K562 (cell line): ENCODE measurements at regions not wholly inside any gene's neighbourhood (a gene's known extent, or its start where the extent isn't known, plus 50 kb on each side); places are given as distances from the start of the nearest gene placed in this dataset.

Source experiments
- ATAC-seq: fragments of 200-7000 bp; cut with Tn5 transposase; 3 replicates; pipeline ENCODE4 v1.9.1; 2020; ENCODE audit warnings: moderate library complexity
- BruUV-seq: library from RNA; stranded (reverse); fragments of 400-500 nt; replicated peaks from 2 replicates; lab custom pipeline; 2021; lab: Mats Ljungman, UMichigan
- CTCF ChIA-PET: fragments of 300-600 bp; formaldehyde crosslinking; extraction: SDS; loops from one replicate; lab custom pipeline; 2021; ENCODE audit warnings: low intra/inter-chr PET ratio; lab: Yijun Ruan, JAX
- POLR2A ChIA-PET: fragments of 300-600, 350-650 bp; sonication (Branson Sonifier 250); formaldehyde crosslinking; extraction: SDS; loops from one replicate; lab custom pipeline; 2021; ENCODE audit warnings: antibody characterized with exemption, inconsistent platforms; lab: Yijun Ruan, JAX
- DNase-seq, 4 experiments: peaks; one replicate each; pipeline versions ENCODE4 v3.0.0 to v3.0.0-alpha.2; 2011 to 2018; ENCODE audit warnings: low spot score in 3 of 4, mixed read lengths in 3 of 4; ENCODE audit errors: extremely low read depth in 1 of 4
- FAIRE-seq: peaks from 2 replicates; lab custom pipeline; 2011; peaks lifted over from hg19 to GRCh38; lab: Jason Lieb, UNC
- H2AFZ ChIP-seq: 2 replicates; pipeline ENCODE4 v1.6.0; 2011; ENCODE audit warnings: low read depth, low read length, control low read depth, inconsistent platforms
- H3K27ac ChIP-seq: fragments of 200-600 bp; 3 replicates; pipeline ENCODE4 v1.8.0; 2011; ENCODE audit warnings: low read depth, mild to moderate bottlenecking, control low read depth, inconsistent platforms, low read length, moderate library complexity, mixed read lengths; ENCODE audit errors: extremely low read depth
- H3K27me3 ChIP-seq, 2 experiments: fragments of 300-600 bp in 1 of 2; 2 replicates in 1 of 2; 3 replicates in 1 of 2; pipeline versions ENCODE4 v1.6.0 to v1.8.0; 2011; ENCODE audit warnings: inconsistent platforms in 2 of 2, low read length in 2 of 2, mild to moderate bottlenecking in 1 of 2, mixed read lengths in 1 of 2, moderate library complexity in 1 of 2; ENCODE audit not compliant: control insufficient read depth in 2 of 2, insufficient read depth in 2 of 2
- H3K36me3 ChIP-seq: fragments of 300-600 bp; 3 replicates; pipeline ENCODE4 v1.8.0; 2011; ENCODE audit warnings: mild to moderate bottlenecking, low read length, inconsistent platforms; ENCODE audit not compliant: control insufficient read depth, insufficient read depth
- H3K4me1 ChIP-seq, 2 experiments: fragments of 200-600 bp in 1 of 2; replicated peaks in 1 of 2; 2 replicates in 1 of 2; 3 replicates in 1 of 2; pipeline versions ENCODE4 v1.5.1 to v1.8.0; 2011; ENCODE audit warnings: inconsistent platforms in 2 of 2, low read length in 2 of 2, mild to moderate bottlenecking in 1 of 2, mixed read lengths in 1 of 2, moderate library complexity in 1 of 2; ENCODE audit not compliant: control insufficient read depth in 2 of 2, insufficient read depth in 2 of 2
- H3K4me2 ChIP-seq: 2 replicates; pipeline ENCODE4 v1.6.1; 2011; ENCODE audit warnings: low read length, control low read depth, inconsistent platforms, mixed read lengths; ENCODE audit not compliant: insufficient read depth
- H3K4me3 ChIP-seq: fragments of 200-600 bp; sonication (generic), shearing (Covaris generic); 2 replicates; pipeline ENCODE4 v1.5.1; 2016; ENCODE audit warnings: control low read depth, inconsistent platforms
- H3K79me2 ChIP-seq: fragments of 200-600 bp; 3 replicates; pipeline ENCODE4 v1.8.0; 2011; ENCODE audit warnings: low read length, inconsistent platforms; ENCODE audit not compliant: control insufficient read depth, insufficient read depth
- H3K9ac ChIP-seq, 2 experiments: 2 replicates each; pipeline versions ENCODE4 v1.6.0 to v1.6.1; 2011; ENCODE audit warnings: low read depth in 2 of 2, low read length in 2 of 2, control low read depth in 1 of 2, inconsistent platforms in 1 of 2, mild to moderate bottlenecking in 1 of 2, mixed read lengths in 1 of 2; ENCODE audit not compliant: insufficient read depth in 1 of 2
- H3K9me1 ChIP-seq: one replicate; pipeline ENCODE4 v1.6.0; 2011; ENCODE audit warnings: inconsistent platforms, mild to moderate bottlenecking, low read length, moderate library complexity; ENCODE audit not compliant: control insufficient read depth, insufficient read depth
- H3K9me3 ChIP-seq: replicated peaks from 2 replicates; pipeline ENCODE4 v1.5.1; 2011; ENCODE audit warnings: low read depth, low read length, inconsistent platforms; ENCODE audit not compliant: control insufficient read depth, insufficient read depth
- H4K20me1 ChIP-seq: replicated peaks from 2 replicates; pipeline ENCODE4 v1.6.1; 2011; ENCODE audit warnings: low read length, inconsistent platforms, mixed read lengths; ENCODE audit not compliant: control insufficient read depth, insufficient read depth
- CHD4 ChIP-seq: fragments of 200-600 bp; sonication (generic); IDR thresholded peaks from 3 replicates; pipeline ENCODE4 v1.6.1; 2012; ENCODE audit warnings: low read depth, mild to moderate bottlenecking, mixed read lengths, low read length, inconsistent platforms; ENCODE audit not compliant: insufficient read depth, insufficient replicate concordance, poor library complexity, severe bottlenecking
- FOXA1 ChIP-seq: fragments of 450-650 bp; IDR thresholded peaks from 2 replicates; pipeline ENCODE4 v1.6.1; 2016; ENCODE audit warnings: mild to moderate bottlenecking, borderline replicate concordance
- MCM3 ChIP-seq: fragments of 450-650 bp; IDR thresholded peaks from 2 replicates; pipeline ENCODE4 v1.6.1; 2016
- RBM22 ChIP-seq: fragments of 200-400 bp; formaldehyde crosslinking; IDR thresholded peaks from 2 replicates; pipeline ENCODE4 v1.6.1; 2018; ENCODE audit warnings: low read length, low read depth; ENCODE audit not compliant: poor library complexity, severe bottlenecking
- ZNF311 ChIP-seq: fragments of 250-450 bp; sonication (Bioruptor Pico); IDR thresholded peaks from 2 replicates; pipeline ENCODE4 v1.4.0; 2020; ENCODE audit warnings: mild to moderate bottlenecking, moderate library complexity
- ZNF778 ChIP-seq: fragments of 450-650 bp; formaldehyde crosslinking; IDR thresholded peaks from 2 replicates; pipeline ENCODE4 v1.4.0; 2020; ENCODE audit warnings: mild to moderate bottlenecking, moderate library complexity
- WGBS: fragments of 100-300 bp; shearing (Covaris generic); methylation state at CpG from one replicate; pipeline ENCODE4 v1.1.6; 2016; ENCODE audit warnings: low coverage, mixed read lengths; ENCODE audit not compliant: insufficient coverage; ENCODE audit errors: missing lambda C conversion rate; 5-methylcytosine and 5-hydroxymethylcytosine counted together
- in situ Hi-C: fragments of 300-500 bp; cut with MboI; formaldehyde crosslinking; loops from 4 replicates; pipeline ENCODE4 v1.15.0; 2018; ENCODE audit warnings: inconsistent platforms, mixed read lengths
- intact Hi-C: fragments of 100-400 bp; cut with micrococcal nuclease; formaldehyde crosslinking; loops from 2 replicates; pipeline ENCODE4 v1.14.2; 2022
- TF ChIP-seq, protein P1 (sequence below): fragments of 450-650 bp; IDR thresholded peaks from 2 replicates; pipeline ENCODE4 v1.6.1; 2016; ENCODE audit warnings: mild to moderate bottlenecking, moderate library complexity
- TF ChIP-seq, protein P2 (sequence below): sonication (generic); formaldehyde crosslinking; IDR thresholded peaks from 2 replicates; pipeline ENCODE4 v1.8.0; 2023; ENCODE audit warnings: mild to moderate bottlenecking, missing genetic modification reagents
- TF ChIP-seq, protein P3 (sequence below): fragments of 450-650 bp; formaldehyde crosslinking; IDR thresholded peaks from 2 replicates; pipeline ENCODE4 v1.4.0; 2020; ENCODE audit warnings: mild to moderate bottlenecking

DNA sequence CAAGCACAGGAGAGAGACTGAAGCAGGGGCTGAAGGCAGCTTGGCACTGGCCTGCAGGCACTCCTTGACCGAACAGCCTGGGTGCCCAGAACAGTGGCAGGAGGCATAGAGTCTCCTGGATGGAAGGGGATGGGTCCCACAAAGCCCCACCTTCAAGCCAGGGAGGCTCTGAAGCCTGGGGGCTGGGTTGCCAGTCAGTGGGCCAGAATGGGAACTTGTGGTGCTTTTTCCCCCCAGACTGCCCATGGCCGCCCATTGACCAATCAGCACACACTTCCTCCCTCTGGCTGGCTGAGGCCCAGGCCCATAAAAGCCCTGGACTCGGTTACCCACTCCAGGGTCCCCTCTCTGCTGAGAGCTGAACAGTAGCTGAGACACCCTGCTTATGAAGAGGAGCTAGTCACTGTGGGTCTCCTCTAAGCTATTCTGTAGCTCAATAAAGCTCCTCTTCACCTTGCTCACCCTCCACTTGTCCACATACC is 109.6 kb downstream of the ELAPOR2 start:
- intact Hi-C loops (no loop called here), in situ Hi-C loops (no loop called here)
- H3K36me3 ChIP-seq: no peaks in the 10 kb centered on the region
- WGBS: 82% methylated on average over 3 of the region's 3 CpGs
- H2AFZ ChIP-seq: no peak overlapping the region
- no TSS peak for BruUV-seq
- FAIRE-seq (no peak), ATAC-seq (peak; percentile 52), DNase-seq (no peak)
- H4K20me1 ChIP-seq: no peaks in the 10 kb centered on the region; the same call in 1 of the 2 replicates
- no peak overlapping the region for H3K27ac ChIP-seq
- no peak overlapping the region for H3K4me3 ChIP-seq
- no peaks in the 10 kb centered on the region for H3K27me3 ChIP-seq
- peak overlapping the region in 1 of 2 experiments; percentile 65; a peak in 1 of 4 replicates for H3K9ac ChIP-seq
- H3K79me2 ChIP-seq: peaks cover 2% of the 10 kb centered on the region; the same call in 1 of the 3 replicates
- CTCF ChIA-PET: no interaction called here
- H3K4me2 ChIP-seq: no peak overlapping the region
- POLR2A ChIA-PET: interaction anchor here (0.6 to 1.0 kb wide), 5 partner anchors 8 to 195 kb away, joined by 3 to 4 read pairs (median 3); no protein-coding TSS in a partner anchor
- H3K9me1 ChIP-seq: no peaks in the 10 kb centered on the region
- peaks cover 0 to 12% of the 10 kb centered on the region in 2 experiments; a peak in 2 of 5 replicates for H3K4me1 ChIP-seq
- H3K9me3 ChIP-seq: no peaks in the 10 kb centered on the region
- no peak for TF ChIP-seq ZNF311 (CRISPR knock-in tag)
- no peak for TF ChIP-seq CHD4
- TF ChIP-seq, protein P1, sequence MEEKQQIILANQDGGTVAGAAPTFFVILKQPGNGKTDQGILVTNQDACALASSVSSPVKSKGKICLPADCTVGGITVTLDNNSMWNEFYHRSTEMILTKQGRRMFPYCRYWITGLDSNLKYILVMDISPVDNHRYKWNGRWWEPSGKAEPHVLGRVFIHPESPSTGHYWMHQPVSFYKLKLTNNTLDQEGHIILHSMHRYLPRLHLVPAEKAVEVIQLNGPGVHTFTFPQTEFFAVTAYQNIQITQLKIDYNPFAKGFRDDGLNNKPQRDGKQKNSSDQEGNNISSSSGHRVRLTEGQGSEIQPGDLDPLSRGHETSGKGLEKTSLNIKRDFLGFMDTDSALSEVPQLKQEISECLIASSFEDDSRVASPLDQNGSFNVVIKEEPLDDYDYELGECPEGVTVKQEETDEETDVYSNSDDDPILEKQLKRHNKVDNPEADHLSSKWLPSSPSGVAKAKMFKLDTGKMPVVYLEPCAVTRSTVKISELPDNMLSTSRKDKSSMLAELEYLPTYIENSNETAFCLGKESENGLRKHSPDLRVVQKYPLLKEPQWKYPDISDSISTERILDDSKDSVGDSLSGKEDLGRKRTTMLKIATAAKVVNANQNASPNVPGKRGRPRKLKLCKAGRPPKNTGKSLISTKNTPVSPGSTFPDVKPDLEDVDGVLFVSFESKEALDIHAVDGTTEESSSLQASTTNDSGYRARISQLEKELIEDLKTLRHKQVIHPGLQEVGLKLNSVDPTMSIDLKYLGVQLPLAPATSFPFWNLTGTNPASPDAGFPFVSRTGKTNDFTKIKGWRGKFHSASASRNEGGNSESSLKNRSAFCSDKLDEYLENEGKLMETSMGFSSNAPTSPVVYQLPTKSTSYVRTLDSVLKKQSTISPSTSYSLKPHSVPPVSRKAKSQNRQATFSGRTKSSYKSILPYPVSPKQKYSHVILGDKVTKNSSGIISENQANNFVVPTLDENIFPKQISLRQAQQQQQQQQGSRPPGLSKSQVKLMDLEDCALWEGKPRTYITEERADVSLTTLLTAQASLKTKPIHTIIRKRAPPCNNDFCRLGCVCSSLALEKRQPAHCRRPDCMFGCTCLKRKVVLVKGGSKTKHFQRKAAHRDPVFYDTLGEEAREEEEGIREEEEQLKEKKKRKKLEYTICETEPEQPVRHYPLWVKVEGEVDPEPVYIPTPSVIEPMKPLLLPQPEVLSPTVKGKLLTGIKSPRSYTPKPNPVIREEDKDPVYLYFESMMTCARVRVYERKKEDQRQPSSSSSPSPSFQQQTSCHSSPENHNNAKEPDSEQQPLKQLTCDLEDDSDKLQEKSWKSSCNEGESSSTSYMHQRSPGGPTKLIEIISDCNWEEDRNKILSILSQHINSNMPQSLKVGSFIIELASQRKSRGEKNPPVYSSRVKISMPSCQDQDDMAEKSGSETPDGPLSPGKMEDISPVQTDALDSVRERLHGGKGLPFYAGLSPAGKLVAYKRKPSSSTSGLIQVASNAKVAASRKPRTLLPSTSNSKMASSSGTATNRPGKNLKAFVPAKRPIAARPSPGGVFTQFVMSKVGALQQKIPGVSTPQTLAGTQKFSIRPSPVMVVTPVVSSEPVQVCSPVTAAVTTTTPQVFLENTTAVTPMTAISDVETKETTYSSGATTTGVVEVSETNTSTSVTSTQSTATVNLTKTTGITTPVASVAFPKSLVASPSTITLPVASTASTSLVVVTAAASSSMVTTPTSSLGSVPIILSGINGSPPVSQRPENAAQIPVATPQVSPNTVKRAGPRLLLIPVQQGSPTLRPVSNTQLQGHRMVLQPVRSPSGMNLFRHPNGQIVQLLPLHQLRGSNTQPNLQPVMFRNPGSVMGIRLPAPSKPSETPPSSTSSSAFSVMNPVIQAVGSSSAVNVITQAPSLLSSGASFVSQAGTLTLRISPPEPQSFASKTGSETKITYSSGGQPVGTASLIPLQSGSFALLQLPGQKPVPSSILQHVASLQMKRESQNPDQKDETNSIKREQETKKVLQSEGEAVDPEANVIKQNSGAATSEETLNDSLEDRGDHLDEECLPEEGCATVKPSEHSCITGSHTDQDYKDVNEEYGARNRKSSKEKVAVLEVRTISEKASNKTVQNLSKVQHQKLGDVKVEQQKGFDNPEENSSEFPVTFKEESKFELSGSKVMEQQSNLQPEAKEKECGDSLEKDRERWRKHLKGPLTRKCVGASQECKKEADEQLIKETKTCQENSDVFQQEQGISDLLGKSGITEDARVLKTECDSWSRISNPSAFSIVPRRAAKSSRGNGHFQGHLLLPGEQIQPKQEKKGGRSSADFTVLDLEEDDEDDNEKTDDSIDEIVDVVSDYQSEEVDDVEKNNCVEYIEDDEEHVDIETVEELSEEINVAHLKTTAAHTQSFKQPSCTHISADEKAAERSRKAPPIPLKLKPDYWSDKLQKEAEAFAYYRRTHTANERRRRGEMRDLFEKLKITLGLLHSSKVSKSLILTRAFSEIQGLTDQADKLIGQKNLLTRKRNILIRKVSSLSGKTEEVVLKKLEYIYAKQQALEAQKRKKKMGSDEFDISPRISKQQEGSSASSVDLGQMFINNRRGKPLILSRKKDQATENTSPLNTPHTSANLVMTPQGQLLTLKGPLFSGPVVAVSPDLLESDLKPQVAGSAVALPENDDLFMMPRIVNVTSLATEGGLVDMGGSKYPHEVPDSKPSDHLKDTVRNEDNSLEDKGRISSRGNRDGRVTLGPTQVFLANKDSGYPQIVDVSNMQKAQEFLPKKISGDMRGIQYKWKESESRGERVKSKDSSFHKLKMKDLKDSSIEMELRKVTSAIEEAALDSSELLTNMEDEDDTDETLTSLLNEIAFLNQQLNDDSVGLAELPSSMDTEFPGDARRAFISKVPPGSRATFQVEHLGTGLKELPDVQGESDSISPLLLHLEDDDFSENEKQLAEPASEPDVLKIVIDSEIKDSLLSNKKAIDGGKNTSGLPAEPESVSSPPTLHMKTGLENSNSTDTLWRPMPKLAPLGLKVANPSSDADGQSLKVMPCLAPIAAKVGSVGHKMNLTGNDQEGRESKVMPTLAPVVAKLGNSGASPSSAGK: no peak
- TF ChIP-seq FOXA1: no peak
- TF ChIP-seq MCM3: no peak
- no peak for TF ChIP-seq ZNF778 (CRISPR knock-in tag)
- TF ChIP-seq, protein P2, sequence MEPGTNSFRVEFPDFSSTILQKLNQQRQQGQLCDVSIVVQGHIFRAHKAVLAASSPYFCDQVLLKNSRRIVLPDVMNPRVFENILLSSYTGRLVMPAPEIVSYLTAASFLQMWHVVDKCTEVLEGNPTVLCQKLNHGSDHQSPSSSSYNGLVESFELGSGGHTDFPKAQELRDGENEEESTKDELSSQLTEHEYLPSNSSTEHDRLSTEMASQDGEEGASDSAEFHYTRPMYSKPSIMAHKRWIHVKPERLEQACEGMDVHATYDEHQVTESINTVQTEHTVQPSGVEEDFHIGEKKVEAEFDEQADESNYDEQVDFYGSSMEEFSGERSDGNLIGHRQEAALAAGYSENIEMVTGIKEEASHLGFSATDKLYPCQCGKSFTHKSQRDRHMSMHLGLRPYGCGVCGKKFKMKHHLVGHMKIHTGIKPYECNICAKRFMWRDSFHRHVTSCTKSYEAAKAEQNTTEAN (CRISPR knock-in tag): no peak
- no peak for TF ChIP-seq RBM22
- TF ChIP-seq, protein P3, sequence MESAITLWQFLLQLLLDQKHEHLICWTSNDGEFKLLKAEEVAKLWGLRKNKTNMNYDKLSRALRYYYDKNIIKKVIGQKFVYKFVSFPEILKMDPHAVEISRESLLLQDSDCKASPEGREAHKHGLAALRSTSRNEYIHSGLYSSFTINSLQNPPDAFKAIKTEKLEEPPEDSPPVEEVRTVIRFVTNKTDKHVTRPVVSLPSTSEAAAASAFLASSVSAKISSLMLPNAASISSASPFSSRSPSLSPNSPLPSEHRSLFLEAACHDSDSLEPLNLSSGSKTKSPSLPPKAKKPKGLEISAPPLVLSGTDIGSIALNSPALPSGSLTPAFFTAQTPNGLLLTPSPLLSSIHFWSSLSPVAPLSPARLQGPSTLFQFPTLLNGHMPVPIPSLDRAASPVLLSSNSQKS (CRISPR knock-in tag): no peak
